Breast epithelium (tissue), 4 donors: ENCODE measurements at regions not wholly inside any gene's neighbourhood (a gene's known extent, or its start where the extent isn't known, plus 50 kb on each side); places are given as distances from the start of the nearest gene placed in this dataset.

Experiments used
- DNase-seq, 2 donors: peaks; one replicate each; pipeline ENCODE4 v3.0.0-alpha.2; 2019; ENCODE audit warnings: low spot score in 2 of 2
- H3K27ac ChIP-seq, 2 donors: fragments of 200-600 bp; sonication (generic) in 1 of 2; one replicate each; pipeline ENCODE4 v1.5.1; 2016 to 2019; ENCODE audit warnings: mild to moderate bottlenecking in 1 of 2
- H3K27me3 ChIP-seq, 2 donors: fragments of 200-600 bp; sonication (generic) in 1 of 2; one replicate each; pipeline versions ENCODE4 v1.5.1 to v1.6.0; 2017 to 2019; ENCODE audit warnings: control low read depth in 1 of 2, mild to moderate bottlenecking in 1 of 2
- H3K36me3 ChIP-seq: fragments of 200-600 bp; one replicate; pipeline ENCODE4 v1.5.1; 2019
- H3K4me1 ChIP-seq, 2 donors: fragments of 200-600 bp; sonication (generic); one replicate each; pipeline ENCODE4 v1.5.1; 2016 to 2019; ENCODE audit warnings: control low read depth in 1 of 2
- H3K4me3 ChIP-seq, 3 donors: fragments of 200-600 bp; sonication (generic); 1 replicate in 2 of 3; 2 replicates in 1 of 3; pipeline ENCODE4 v1.5.1; 2016 to 2019; ENCODE audit warnings: mild to moderate bottlenecking in 3 of 3, moderate library complexity in 2 of 3
- H3K9me3 ChIP-seq, 2 donors: fragments of 200-600 bp; sonication (generic) in 1 of 2; one replicate each; pipeline ENCODE4 v1.5.1; 2016 to 2019; ENCODE audit warnings: control low read depth in 1 of 2
- CTCF ChIP-seq, 3 donors: fragments of 450-650 bp; IDR thresholded peaks; one replicate each; pipeline ENCODE4 v1.5.1; 2016 to 2017; ENCODE audit warnings: antibody characterized with exemption in 3 of 3, mild to moderate bottlenecking in 3 of 3, moderate library complexity in 3 of 3
- POLR2A ChIP-seq: fragments of 450-650 bp; IDR thresholded peaks from one replicate; pipeline ENCODE4 v1.6.1; 2016; ENCODE audit warnings: antibody characterized with exemption, mild to moderate bottlenecking, moderate library complexity
- POLR2AphosphoS5 ChIP-seq, 3 donors: sonication (generic); formaldehyde crosslinking; IDR thresholded peaks; one replicate each; pipeline ENCODE4 v1.6.1; 2017; ENCODE audit warnings: antibody characterized with exemption in 3 of 3
- intact Hi-C: fragments of 100-400 bp; cut with DNase I; formaldehyde crosslinking; loops from one replicate; pipeline ENCODE4 v1.15.1; 2023; ENCODE audit warnings: low total_unique reads

GRCh38 chr4:108301545-108302251 lies 133.0 kb upstream of the LEF1 start:
- TF ChIP-seq POLR2AphosphoS5 (IDR thresholded peaks at IDR 0.05): no peak
- TF ChIP-seq CTCF (IDR thresholded peaks at IDR 0.05): no peak
- TF ChIP-seq POLR2A: no peak
- Histone ChIP-seq H3K27me3 (no peaks in the 10 kb centered on the region), H3K4me3 (no peak overlapping the region), H3K36me3 (no peaks in the 10 kb centered on the region), H3K9me3 (no peaks in the 10 kb centered on the region), H3K4me1 (no peaks in the 10 kb centered on the region), H3K27ac (no peak overlapping the region)
- intact Hi-C loops: no loop called here
- no peak for DNase-seq

- TF ChIP-seq POLR2A (no peak), POLR2AphosphoS5 (IDR thresholded peaks at IDR 0.05) (no peak), CTCF (IDR thresholded peaks at IDR 0.05) (no peak)
- no peak for DNase-seq
- Histone ChIP-seq H3K27me3 (no peaks in the 10 kb centered on the region), H3K27ac (no peak overlapping the region), H3K4me3 (no peak overlapping the region), H3K4me1 (no peaks in the 10 kb centered on the region), H3K9me3 (no peaks in the 10 kb centered on the region), H3K36me3 (no peaks in the 10 kb centered on the region)
- intact Hi-C loops: no loop called here
Observed at GRCh38 chr4:108297605-108298004, 128.9 kb upstream of the LEF1 start.

- no peaks in the 10 kb centered on the region for H3K9me3 ChIP-seq
Observed at GRCh38 chr4:108292229-108292628, 123.5 kb upstream of the LEF1 start.

GRCh38 chr4:108291137-108291536 lies 122.4 kb upstream of the LEF1 start:
- no peaks in the 10 kb centered on the region for H3K9me3 ChIP-seq
- DNase-seq: no peak
- TF ChIP-seq CTCF (IDR thresholded peaks at IDR 0.05): no peak
- no peak for TF ChIP-seq POLR2A
- TF ChIP-seq POLR2AphosphoS5 (IDR thresholded peaks at IDR 0.05): no peak
- H3K27me3 ChIP-seq: no peaks in the 10 kb centered on the region
- H3K27ac ChIP-seq: no peak overlapping the region
- no peak overlapping the region for H3K4me3 ChIP-seq
- H3K4me1 ChIP-seq: no peaks in the 10 kb centered on the region
- H3K36me3 ChIP-seq: no peaks in the 10 kb centered on the region
- intact Hi-C loops: no loop called here

More at GRCh38 chr4:108292229-108292628, 123.5 kb upstream of the LEF1 start:
- intact Hi-C loops: no loop called here
- no peak for TF ChIP-seq POLR2AphosphoS5 (IDR thresholded peaks at IDR 0.05)
- no peak for TF ChIP-seq CTCF (IDR thresholded peaks at IDR 0.05)
- TF ChIP-seq POLR2A: no peak
- Histone ChIP-seq H3K27me3 (no peaks in the 10 kb centered on the region), H3K4me3 (no peak overlapping the region), H3K27ac (no peak overlapping the region), H3K36me3 (no peaks in the 10 kb centered on the region), H3K4me1 (no peaks in the 10 kb centered on the region)
- DNase-seq: no peak

GRCh38 chr4:108287834-108288413 lies 119.2 kb upstream of the LEF1 start:
- Histone ChIP-seq H3K4me3 (no peak overlapping the region), H3K27ac (no peak overlapping the region), H3K36me3 (no peaks in the 10 kb centered on the region), H3K4me1 (no peaks in the 10 kb centered on the region), H3K27me3 (no peaks in the 10 kb centered on the region), H3K9me3 (no peaks in the 10 kb centered on the region)
- no peak for DNase-seq
- intact Hi-C loops: loop anchor here (5.0 kb wide), 1 partner anchor 126 kb away; no protein-coding TSS in a partner anchor
- no peak for TF ChIP-seq CTCF (IDR thresholded peaks at IDR 0.05)
- TF ChIP-seq POLR2AphosphoS5 (IDR thresholded peaks at IDR 0.05): no peak
- no peak for TF ChIP-seq POLR2A
